NCI-H774 (cell line): ENCODE measurements at regions not wholly inside any gene's neighbourhood (a gene's known extent, or its start where the extent isn't known, plus 50 kb on each side); places are given as distances from the start of the nearest gene placed in this dataset.

ENCODE experiments used
- DNase-seq: peaks from one replicate; lab custom pipeline; 2025; lab: John Stamatoyannopoulos, UW

DNA sequence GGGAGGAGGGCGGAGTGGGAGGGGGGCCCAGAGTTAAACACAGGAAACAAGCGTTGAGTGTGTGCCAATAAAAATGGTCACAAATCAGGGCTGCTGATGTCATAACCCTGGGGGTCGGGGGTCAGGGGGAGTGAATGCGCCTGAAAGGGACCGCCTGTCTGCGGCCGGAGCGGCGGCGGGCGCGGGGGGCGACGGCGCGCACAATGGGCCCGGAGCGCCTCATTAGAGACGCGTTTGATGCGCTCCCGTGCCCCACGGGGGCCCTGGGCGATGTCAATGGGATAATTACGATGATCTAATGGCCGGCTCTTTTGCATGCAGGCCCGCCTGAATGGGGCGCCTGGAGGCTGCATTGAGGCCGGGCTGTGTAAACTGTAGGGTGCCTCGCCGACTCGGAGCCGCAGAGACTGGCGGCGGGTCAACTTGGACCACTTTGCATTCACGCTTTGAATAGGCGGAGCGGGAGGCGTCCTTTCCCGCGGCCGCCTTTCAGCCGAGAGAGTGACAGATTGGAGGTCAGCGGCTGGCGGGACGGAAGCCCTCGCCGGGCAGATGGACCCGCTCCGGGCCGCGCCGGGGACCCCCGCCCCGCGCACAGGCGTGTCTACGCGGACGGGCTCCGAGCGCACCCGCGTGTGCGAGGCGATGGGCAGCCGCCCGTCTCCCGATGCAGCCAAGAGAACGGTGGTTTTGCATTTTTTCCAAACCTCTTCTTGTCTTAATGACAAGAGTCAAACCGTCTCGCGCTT is 296.1 kb downstream of the TFAP2C start:
- DNase-seq, result no peak

DNA sequence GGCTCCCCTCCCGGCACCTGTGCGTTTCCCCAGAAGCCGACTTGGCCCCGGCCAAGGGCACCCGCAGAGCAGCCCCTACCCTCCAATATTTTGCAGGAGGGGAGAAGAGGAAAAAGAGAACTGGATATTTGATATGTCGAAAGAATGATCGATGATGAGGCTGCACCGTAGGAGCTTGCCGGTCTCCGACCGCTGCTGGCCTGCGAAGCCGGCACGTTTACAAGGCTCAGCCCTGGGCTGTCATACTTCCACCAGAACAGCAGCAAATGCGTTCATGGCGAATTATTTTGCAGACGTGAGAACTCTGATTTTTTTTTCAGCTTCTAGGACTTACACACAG is 296.7 kb downstream of the TFAP2C start:
- no peak for DNase-seq

DNA sequence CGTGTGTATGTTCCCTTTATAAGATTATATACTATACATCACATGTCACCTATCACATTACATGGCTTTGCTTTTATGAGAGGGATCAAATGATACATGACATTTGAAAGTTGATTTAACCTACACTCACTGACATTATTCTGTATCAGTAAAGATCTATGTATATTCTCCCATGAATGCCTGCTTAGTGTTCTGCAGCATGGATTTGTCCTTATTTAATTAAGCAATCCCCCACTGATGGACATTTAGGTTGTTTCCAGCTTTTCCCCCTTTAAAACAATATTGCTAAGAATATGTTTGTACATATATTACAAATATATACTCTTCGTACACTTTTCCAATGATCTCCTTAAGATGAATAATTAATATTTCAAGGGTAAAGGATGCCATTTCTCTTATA is 297.4 kb downstream of the TFAP2C start:
- DNase-seq, result no peak

DNA sequence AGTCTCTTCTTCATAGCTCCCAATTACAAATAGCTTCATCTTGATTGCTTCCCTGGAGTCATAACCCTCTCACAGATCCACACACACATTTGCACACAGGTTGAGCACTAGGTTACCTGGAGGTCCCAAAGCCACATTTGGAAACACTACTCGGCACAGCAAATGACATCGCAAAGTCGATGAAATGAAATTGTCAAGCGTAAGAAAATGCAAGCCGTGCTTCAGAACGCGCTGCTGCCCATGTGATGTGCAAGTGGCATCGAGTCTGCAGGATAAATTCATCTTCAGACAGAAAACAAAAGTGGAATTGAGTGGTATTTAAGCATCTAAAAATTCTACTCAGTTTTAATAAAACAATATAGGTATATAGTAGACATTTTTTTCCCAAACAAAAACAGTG is 298.0 kb downstream of the TFAP2C start:
- DNase-seq, result no peak

DNA sequence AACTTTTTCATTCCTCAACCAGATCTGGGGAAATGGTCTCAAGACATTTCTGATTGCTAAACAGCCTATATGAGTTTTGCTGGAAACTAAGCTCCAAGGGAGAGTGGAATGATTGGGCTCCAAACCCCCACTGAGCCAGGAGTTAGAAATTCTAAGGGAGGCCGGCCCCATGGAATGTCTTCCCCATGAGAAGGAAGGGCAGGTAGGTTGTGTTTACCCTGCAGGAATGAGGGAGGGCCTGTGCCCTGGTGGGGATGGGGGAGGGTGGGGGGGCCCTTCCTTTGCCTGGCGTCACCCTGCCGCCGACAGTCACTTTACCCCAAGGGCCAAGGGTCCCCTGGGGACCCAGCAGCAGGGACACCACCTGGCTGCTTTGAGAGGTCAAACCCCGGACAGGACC is 298.9 kb downstream of the TFAP2C start:
- DNase-seq, result no peak

DNA sequence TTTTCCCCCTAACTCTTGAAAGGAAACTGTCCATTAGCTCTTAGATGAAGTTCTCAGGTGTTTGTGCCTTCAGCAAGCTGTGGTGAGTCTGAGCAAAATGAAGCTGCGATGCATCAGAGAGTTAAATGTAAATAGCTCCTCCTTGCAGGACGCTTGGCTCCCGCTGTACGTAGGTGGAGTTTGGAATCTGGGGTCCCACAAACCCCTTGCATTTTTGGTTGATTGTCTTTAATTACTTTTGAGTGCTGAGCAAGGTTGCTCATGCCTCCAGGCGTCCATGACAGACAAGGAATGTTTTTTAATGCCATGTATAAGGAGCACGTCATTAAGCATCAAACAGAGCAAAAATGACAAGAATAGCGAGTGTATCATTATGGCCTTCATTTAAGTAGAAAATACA is 300.5 kb downstream of the TFAP2C start:
- no peak for DNase-seq

DNA sequence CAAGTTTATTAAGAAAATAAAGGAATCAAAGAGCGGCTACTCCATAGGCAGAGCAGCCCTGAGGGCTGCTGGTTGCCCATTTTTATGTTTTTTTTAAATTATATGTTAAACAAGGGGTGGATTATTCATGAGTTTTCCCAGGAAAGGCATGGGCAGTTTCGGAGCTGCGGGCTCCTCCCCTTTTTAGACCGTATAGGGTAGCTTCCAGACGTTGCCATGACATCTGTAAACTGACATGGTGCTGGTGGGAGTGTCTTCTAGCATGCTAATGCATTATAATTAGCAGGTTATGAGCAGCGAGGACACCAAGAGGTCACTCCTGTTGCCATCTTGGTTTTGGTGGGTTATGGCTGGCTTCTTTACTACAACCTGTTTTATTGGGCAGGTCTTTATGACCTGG is 301.8 kb downstream of the TFAP2C start:
- no peak for DNase-seq

DNA sequence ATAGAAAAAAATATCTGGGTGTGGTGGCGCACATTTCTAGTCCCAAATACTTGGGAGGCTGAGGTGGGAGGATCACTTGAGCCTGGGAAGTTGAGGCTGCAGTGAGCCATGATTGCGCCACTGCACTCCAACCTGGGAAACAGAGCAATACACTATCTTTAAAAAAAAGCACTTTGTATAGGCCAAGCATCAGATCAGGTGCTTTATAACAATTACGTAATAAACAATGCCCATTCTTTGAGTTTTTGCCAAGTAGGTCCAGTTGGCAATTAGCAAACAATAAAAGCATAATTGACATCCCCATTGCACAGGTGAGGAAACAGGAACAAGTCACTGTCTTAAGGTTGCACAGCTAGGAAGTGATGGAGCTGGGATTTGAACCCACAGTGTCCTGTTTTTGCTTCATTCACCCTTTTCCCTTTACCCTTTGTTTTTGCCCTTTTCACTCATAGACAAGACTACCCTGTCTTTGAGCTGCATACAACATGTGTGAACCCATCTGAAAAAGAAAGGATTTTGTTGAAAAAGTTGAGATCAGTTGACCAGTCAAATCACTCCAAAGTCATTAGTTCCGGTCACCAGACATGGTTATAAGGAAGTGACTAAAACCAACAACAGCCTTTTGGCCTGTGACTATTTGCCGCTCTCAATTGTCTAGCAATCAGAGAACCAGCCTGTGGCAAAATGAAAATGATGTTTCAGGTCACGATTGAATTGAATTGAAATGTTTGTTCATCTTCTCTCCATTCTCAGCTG is 303.6 kb downstream of the TFAP2C start:
- no peak for DNase-seq

DNA sequence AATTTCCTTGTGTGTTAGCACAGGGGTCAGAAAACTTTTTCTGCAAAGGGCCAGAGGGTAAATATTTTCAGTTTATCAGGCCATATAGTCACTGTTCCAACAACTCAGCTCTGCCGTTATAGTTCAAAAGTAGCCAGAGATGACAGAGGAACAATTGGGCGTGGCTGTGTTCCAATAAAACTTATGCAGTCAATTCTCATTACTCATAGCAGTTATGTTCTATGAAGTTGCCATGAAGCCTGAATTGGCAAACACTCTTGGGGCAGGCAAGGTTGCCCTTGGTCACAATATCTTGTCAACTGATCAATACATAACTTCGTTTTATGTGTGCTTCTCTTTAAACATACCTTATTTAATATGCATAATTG is 304.2 kb downstream of the TFAP2C start:
- no peak for DNase-seq

DNA sequence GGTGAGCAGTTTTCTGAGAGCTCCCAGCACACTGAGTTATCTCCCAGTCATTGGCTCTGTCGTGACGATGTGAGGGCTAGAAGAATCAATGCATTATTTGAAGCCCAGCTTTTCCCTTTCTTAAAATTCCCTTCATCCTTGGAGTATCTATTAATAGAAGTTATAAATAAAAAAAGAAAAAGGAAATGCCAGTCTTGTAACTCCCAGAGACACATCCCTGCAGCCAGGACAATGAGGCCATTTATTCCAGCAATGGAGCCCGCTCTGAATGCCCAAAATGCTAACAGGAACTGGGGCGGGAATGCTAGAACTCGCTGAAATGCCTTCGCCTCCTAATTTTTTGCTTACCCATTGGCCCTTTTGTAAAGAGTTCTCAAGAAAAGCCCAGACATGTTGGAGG is 305.8 kb downstream of the TFAP2C start:
- DNase-seq, result no peak

DNA sequence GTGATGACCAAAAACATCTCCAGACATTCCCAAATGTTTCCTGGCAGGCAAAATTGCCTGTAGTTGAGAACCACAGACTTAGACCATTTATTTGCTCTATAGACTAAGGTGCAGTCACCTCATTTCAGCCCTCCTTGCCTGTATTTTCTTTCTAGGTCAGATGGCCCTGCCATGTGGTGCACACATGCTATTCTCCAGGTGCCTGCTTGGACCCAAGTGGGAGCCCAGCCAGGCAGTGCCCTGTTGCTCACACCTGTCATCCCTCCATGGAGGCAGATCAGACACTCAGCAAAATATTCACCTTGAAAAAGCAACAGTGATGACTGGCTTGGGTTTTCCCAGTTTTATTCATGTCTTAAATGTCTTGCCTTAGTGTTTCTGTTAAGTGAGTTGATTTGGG is 311.4 kb downstream of the TFAP2C start:
- no peak for DNase-seq

DNA sequence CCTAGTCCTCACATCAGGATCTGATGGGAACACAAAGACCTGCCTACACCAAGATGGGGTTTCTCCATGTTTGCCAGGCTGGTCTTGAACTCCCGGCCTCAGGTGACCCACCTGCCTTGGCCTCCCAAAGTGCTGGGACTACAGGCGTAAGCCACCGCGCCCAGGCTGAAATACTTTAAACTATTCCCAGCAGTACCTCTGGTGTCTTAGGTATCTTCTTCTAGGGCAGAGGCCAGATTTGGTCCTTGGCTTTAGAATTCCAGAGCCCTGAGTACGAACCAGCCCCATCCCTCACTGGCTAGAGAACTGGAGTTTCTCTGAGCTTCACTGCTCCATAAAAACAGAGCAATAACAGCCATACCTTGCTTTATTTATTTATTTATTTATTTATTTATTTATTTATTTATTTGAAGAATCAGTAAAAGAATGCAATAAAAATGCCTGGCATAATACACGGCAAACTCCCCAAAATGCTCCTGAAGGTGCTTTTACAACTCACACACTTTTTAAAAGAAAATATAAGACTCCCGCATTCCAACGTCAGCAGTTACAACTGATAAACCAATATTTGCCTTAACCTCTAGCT is 312.1 kb downstream of the TFAP2C start:
- DNase-seq, result no peak

DNA sequence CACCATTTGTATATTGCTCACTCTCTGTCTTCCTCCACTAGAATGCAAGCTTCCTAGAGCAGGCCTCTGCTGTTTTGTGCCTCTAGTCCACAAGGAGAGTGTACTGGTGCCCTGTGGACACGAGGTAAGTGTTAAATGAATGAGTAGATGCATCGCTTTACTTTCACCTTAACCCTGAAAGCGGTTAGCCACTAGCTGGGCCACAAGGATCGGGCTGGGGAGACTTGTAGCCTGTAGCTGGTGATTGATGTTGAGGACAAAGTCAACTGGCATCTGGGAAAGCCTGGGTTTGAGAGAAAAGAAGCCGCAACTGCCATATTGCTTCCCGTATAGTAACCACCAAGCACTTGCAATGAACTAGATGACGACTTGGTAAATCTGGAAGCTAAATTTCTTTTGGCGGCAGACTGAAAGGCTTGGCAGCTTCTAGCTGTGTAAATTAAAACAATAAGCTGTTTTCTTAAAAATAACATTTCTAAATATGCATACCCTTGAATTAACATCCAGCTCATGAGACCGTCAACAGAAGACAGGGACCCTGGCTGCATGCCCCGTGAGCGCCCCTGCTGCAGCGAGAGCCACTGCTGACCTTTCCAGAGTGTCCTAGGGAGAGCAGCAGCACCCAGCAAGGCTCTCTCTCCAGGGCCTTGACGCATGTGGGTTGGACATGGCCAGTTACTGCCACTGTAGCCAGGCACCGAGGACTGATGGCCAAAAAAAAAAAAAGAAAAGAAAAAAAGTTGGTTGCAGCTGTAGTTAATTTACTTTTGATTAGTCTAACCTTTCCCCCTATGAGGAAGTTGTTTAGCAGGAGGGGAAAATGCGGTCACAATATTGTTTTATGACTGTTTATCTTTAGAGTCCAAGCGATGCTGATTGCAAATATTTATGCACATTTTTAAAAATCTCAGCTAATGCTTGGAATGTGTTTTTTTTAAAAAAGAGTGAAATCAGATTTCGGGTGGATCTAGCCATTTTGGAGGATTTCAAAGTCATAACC is 315.1 kb downstream of the TFAP2C start:
- no peak for DNase-seq

DNA sequence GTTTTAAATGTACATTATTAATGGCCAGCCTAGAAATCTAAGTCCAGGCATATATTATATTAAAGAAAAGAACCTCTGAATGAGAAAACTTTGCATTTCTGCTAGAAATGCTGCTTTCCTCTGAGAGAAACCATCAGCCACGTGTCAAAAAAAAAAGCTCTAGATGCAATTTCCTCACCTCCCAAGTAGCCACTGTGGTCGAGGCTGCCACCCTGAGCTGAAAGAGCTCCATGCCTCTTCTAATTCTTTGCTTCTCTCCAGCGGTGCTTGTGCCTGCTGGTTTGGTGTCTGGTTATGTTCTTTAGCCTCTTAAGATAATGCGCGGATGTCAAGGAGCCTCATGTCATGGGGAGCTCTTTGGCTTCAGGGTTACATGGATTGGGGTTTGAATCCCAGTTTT is 316.0 kb downstream of the TFAP2C start:
- DNase-seq, result no peak

DNA sequence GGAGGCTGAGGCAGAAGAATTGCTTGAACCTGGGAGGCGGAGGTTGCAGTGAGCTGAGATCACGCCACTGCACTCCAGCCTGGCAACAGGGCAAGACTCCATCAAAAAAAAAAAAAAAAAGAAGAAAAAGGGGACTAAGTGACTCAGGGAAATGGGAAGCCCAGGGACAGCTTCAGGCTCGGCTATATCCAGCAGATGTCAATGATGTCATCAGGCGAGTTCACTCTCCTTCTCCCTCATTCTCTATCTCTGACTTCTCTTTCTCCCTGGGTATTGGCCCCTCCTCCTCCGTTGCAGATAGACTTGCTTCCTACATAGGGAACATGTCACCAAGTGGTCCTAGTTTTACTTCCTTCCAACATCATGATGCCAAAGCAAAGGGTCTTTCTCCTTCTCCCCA is 316.8 kb downstream of the TFAP2C start:
- no peak for DNase-seq

DNA sequence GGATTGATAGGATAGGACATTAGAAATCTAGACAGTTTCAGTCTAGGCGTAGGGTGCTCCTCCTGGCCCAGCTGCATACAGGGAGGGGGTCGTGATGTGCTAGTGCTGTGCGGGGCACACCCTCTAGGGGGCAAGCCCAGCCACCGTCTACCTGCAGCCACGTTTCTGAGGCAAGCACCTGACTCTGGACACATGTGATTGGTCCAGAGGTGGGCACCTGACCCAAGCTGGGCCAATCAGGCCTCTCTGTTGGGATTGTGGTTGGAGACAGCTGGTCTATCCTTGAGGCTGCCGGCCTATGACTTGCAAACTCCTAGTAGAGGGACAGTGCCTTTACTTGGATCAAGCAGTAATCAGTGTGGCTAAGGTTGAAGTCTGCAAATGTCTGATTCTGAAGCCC is 317.1 kb downstream of the BMP7 start:
- no peak for DNase-seq

DNA sequence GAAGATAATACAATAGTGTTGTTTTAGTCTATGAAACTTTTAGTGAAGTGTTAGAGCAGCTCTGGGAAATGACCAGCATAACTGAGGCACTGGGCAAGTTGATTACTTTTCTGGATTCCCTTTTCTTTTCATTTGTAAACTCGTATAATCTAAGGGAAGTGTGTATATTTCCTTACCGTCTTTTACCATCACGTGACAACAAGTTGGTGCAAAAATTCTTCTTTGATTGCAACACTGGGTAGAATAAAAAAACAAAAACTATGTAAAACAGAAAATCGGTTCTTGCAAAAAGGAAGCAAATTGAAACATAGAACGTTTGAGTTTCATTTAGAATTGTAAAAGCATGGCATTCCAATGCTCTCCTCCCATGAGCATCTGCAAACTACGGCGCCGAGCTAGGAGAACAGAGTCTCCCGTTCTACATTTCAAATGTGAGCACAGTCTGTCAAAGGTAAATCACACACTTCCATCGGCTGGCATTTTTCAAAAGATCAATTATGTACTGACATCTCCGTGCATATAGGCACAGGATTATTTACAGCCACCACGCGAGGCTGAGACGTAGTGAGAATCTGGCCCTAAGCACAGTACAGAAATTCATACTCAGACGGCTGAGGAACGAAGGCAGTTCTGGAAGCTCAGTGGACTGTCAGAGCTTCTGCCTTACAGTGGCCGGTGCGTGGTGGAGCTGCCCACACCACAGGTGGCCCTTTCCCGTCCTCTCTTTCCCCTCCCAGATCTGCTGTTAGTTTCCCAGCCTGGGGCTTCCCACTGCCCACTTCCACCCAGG is 314.0 kb downstream of the BMP7 start:
- no peak for DNase-seq

DNA sequence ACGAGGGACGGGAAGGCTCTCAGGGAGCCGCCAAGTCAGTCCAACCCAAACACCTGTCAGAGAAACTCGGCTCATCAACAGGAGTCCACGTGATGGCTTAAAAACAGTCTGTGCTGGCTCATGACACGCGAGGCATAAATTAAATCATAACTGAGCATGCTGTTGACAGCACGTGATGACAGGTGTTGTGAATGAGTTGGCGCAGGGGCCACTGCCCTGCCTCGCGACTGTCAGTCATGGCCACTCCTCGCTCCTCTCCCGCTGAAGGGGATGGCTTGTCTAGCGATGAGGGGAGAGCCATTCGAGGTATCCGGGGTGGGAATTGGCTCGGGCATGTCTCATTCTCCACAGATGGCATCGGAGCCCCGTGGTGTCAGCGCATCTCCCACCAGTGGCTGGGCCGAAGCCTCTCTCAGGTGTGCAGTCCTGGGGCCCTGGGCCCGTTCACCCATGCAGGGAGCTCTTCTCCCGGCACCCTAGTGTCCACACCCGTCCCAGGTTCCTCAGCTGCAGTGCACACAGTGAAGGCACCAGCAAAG is 313.3 kb downstream of the BMP7 start:
- DNase-seq, result no peak

DNA sequence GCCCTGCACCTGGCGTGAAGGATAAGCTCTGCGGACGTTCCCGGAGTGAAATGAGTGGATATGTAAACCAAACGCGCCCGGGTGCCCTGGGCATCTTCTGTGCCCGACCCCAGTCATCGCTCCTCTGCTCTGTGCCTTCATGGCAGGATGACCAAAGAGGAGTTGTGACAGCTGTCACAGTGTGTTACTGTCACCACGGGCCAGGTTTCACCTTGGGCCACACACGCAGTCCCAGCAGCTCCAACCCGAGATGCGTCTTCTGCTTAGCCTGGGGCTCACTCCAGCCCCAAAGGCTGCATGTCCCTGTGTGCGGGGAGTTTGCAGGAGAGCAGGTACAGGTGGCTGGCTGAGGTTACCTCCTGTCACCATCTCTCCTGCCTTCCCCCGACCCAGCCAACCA is 311.6 kb downstream of the BMP7 start:
- DNase-seq, result no peak

DNA sequence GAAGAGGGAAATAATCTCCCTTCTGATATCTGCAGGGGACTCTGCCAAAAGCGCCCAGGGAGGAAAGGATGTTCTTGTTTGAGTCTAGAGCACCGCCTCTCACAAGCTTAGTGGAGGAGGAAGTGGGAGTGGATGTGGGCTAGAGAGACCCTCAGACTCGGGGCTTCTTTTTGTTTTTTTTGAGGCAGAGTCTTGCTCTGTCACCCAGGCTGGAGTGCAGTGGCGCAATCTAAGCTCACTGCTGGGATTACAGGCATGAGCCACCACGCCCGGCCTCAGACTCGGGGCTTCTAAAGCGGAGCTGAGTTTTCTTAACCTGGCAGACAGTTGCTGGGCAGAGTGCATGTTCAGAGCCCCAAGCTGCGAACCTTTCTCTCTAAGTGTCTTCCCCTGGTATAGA is 310.8 kb downstream of the BMP7 start:
- DNase-seq, result no peak

DNA sequence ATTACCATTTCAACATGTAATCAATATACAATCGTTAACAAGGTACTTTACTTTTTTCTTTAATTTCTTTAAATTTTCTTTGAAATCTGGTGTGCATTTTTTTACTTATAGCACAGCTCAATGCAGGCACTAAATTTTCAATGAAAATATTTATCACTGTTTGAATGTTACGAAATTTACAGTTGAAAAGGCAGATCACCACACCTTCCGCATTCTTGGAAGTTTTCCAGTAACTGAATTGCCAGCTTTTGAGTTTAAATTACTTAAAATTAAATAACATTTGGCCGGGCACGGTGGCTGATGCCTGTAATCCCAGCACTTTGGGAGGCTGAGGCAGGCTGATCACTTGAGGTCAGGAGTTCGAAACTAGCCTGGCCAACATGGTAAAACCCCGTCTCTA is 309.9 kb downstream of the BMP7 start:
- DNase-seq, result no peak
